IMR-90 (cell line): ENCODE measurements at regions not wholly inside any gene's neighbourhood (a gene's known extent, or its start where the extent isn't known, plus 50 kb on each side); places are given as distances from the start of the nearest gene placed in this dataset.

Source experiments
- CEBPB ChIP-seq: IDR thresholded peaks from 2 replicates; pipeline ENCODE4 v1.6.1; 2012; ENCODE audit warnings: low read depth, low read length, improper control_type of control experiment
- MAFK ChIP-seq: IDR thresholded peaks from 2 replicates; pipeline ENCODE4 v1.6.1; 2012; ENCODE audit warnings: low read depth, low read length, improper control_type of control experiment
- MAZ ChIP-seq: IDR thresholded peaks from 2 replicates; pipeline ENCODE4 v1.6.1; 2012; ENCODE audit warnings: low read depth, mild to moderate bottlenecking, low read length, improper control_type of control experiment, moderate library complexity, borderline replicate concordance
- POLR2A ChIP-seq: IDR thresholded peaks from 2 replicates; pipeline ENCODE4 v1.6.1; 2012; ENCODE audit warnings: mild to moderate bottlenecking, low read depth, low read length
- RAD21 ChIP-seq: IDR thresholded peaks from 2 replicates; pipeline ENCODE4 v1.6.1; 2012; ENCODE audit warnings: low read length, improper control_type of control experiment
- RCOR1 ChIP-seq: IDR thresholded peaks from 2 replicates; pipeline ENCODE4 v1.6.1; 2012; ENCODE audit warnings: mild to moderate bottlenecking, low read length, improper control_type of control experiment; ENCODE audit not compliant: insufficient replicate concordance
- SMC3 ChIP-seq: fragments of 150-350 bp; IDR thresholded peaks from 2 replicates; pipeline ENCODE4 v1.6.1; 2016; ENCODE audit warnings: low read depth, mild to moderate bottlenecking, antibody characterized with exemption, low read length, moderate library complexity
- TF ChIP-seq, protein P1 (sequence below): conservative IDR thresholded peaks from 2 replicates; pipeline ENCODE4 v1.5.1; 2012; ENCODE audit warnings: mild to moderate bottlenecking, low read depth, low read length, improper control_type of control experiment
- TF ChIP-seq, protein P2 (sequence below): fragments of 150-350 bp; IDR thresholded peaks from 2 replicates; pipeline ENCODE4 v1.6.1; 2017; ENCODE audit warnings: mild to moderate bottlenecking, antibody characterized with exemption, low read length, low read depth
- TF ChIP-seq, protein P3 (sequence below): fragments of 150-350 bp; IDR thresholded peaks from 2 replicates; pipeline ENCODE4 v1.6.1; 2016; ENCODE audit warnings: low read depth, mild to moderate bottlenecking, low read length, moderate library complexity, borderline replicate concordance

DNA sequence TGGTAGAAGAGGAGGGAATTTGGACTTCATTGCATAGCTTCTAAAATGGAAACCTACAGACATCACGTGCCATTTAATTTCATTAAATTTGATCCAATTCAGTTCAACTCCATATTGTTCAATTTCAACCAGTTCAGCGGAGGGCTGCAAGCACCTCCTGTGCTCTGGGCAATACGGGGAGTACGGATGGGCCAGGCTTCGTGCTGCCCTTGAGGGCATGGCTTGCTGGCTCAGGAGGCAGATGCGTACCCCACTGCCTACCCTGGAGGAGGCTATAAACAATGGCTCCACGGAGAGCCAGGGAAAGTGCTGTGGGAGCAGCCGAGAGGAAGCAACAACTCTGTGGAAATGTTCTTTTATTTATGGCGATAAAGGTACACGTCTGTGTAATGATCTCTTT lies 261.8 kb downstream of the DCDC2C start:
- no peak for TF ChIP-seq RAD21
- TF ChIP-seq MAZ: no peak
- TF ChIP-seq POLR2A: no peak
- TF ChIP-seq, protein P1, sequence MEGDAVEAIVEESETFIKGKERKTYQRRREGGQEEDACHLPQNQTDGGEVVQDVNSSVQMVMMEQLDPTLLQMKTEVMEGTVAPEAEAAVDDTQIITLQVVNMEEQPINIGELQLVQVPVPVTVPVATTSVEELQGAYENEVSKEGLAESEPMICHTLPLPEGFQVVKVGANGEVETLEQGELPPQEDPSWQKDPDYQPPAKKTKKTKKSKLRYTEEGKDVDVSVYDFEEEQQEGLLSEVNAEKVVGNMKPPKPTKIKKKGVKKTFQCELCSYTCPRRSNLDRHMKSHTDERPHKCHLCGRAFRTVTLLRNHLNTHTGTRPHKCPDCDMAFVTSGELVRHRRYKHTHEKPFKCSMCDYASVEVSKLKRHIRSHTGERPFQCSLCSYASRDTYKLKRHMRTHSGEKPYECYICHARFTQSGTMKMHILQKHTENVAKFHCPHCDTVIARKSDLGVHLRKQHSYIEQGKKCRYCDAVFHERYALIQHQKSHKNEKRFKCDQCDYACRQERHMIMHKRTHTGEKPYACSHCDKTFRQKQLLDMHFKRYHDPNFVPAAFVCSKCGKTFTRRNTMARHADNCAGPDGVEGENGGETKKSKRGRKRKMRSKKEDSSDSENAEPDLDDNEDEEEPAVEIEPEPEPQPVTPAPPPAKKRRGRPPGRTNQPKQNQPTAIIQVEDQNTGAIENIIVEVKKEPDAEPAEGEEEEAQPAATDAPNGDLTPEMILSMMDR: no peak
- no peak for TF ChIP-seq RCOR1
- TF ChIP-seq, protein P2, sequence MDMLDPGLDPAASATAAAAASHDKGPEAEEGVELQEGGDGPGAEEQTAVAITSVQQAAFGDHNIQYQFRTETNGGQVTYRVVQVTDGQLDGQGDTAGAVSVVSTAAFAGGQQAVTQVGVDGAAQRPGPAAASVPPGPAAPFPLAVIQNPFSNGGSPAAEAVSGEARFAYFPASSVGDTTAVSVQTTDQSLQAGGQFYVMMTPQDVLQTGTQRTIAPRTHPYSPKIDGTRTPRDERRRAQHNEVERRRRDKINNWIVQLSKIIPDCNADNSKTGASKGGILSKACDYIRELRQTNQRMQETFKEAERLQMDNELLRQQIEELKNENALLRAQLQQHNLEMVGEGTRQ: no peak
- no peak for TF ChIP-seq MAFK
- TF ChIP-seq, protein P3, sequence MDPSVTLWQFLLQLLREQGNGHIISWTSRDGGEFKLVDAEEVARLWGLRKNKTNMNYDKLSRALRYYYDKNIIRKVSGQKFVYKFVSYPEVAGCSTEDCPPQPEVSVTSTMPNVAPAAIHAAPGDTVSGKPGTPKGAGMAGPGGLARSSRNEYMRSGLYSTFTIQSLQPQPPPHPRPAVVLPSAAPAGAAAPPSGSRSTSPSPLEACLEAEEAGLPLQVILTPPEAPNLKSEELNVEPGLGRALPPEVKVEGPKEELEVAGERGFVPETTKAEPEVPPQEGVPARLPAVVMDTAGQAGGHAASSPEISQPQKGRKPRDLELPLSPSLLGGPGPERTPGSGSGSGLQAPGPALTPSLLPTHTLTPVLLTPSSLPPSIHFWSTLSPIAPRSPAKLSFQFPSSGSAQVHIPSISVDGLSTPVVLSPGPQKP: no peak
- no peak for TF ChIP-seq SMC3
- no peak for TF ChIP-seq CEBPB
